Trophoblast cell (in vitro differentiated cells and primary cell): ENCODE measurements at regions not wholly inside any gene's neighbourhood (a gene's known extent, or its start where the extent isn't known, plus 50 kb on each side); places are given as distances from the start of the nearest gene placed in this dataset.
A peak's percentile ranks its signal among the peaks of the same experiment; 100 is the strongest.

ENCODE experiments used
- DNase-seq, 2 donors: peaks; one replicate each; pipeline ENCODE4 v3.0.0-alpha.2; 2016
- H2AFZ ChIP-seq: 2 replicates; pipeline ENCODE4 v1.6.1; 2013; ENCODE audit warnings: low read length, moderate library complexity, mild to moderate bottlenecking; ENCODE audit not compliant: insufficient read depth, poor library complexity
- H2AK5ac ChIP-seq: 2 replicates; pipeline ENCODE4 v1.6.1; 2013; ENCODE audit warnings: mild to moderate bottlenecking, low read length
- H2BK120ac ChIP-seq: 2 replicates; pipeline ENCODE4 v1.6.1; 2013; ENCODE audit warnings: low read length, mild to moderate bottlenecking, moderate library complexity; ENCODE audit not compliant: insufficient read depth, poor library complexity
- H2BK12ac ChIP-seq: 2 replicates; pipeline ENCODE4 v1.6.1; 2013; ENCODE audit warnings: mild to moderate bottlenecking, low read length, moderate library complexity
- H2BK5ac ChIP-seq: 2 replicates; pipeline ENCODE4 v1.6.1; 2013; ENCODE audit warnings: low read length, low read depth, moderate library complexity, mild to moderate bottlenecking; ENCODE audit not compliant: poor library complexity
- H3K14ac ChIP-seq: 2 replicates; pipeline ENCODE4 v1.6.1; 2013; ENCODE audit warnings: mild to moderate bottlenecking, low read length
- H3K18ac ChIP-seq: 2 replicates; pipeline ENCODE4 v1.6.1; 2013; ENCODE audit warnings: mild to moderate bottlenecking, low read length
- H3K23ac ChIP-seq: 2 replicates; pipeline ENCODE4 v1.6.1; 2013; ENCODE audit warnings: low read length
- H3K27ac ChIP-seq: 2 replicates; pipeline ENCODE4 v1.5.1; 2013; ENCODE audit warnings: low read depth, mild to moderate bottlenecking, inconsistent platforms, low read length, moderate library complexity
- H3K27me3 ChIP-seq: 2 replicates; pipeline ENCODE4 v1.6.1; 2013; ENCODE audit warnings: inconsistent platforms, mild to moderate bottlenecking, low read length, moderate library complexity; ENCODE audit not compliant: insufficient read depth
- H3K36me3 ChIP-seq, 2 experiments: 1 replicate in 1 of 2; 2 replicates in 1 of 2; pipeline ENCODE4 v1.6.1; 2013; ENCODE audit warnings: low read length in 2 of 2, mild to moderate bottlenecking in 2 of 2, moderate library complexity in 1 of 2; ENCODE audit not compliant: insufficient read depth in 2 of 2, control insufficient read depth in 1 of 2
- H3K4ac ChIP-seq: 2 replicates; pipeline ENCODE4 v1.6.1; 2013; ENCODE audit warnings: low read depth, mild to moderate bottlenecking, low read length, moderate library complexity
- H3K4me1 ChIP-seq, 2 experiments: 1 replicate in 1 of 2; 2 replicates in 1 of 2; pipeline ENCODE4 v1.6.1; 2013; ENCODE audit warnings: low read length in 2 of 2, mild to moderate bottlenecking in 2 of 2, moderate library complexity in 1 of 2; ENCODE audit not compliant: insufficient read depth in 2 of 2, control insufficient read depth in 1 of 2
- H3K4me2 ChIP-seq: 2 replicates; pipeline ENCODE4 v1.6.1; 2013; ENCODE audit warnings: inconsistent platforms, mild to moderate bottlenecking, low read length, moderate library complexity
- H3K4me3 ChIP-seq: 2 replicates; pipeline ENCODE4 v1.5.1; 2013; ENCODE audit warnings: mild to moderate bottlenecking, low read depth, low read length, inconsistent platforms
- H3K79me1 ChIP-seq: one replicate; pipeline ENCODE4 v1.6.1; 2013; ENCODE audit warnings: low read length
- H3K79me2 ChIP-seq: 2 replicates; pipeline ENCODE4 v1.6.1; 2013; ENCODE audit warnings: low read length, mild to moderate bottlenecking; ENCODE audit not compliant: control insufficient read depth, insufficient read depth, poor library complexity
- H3K9ac ChIP-seq: 2 replicates; pipeline ENCODE4 v1.6.1; 2013; ENCODE audit warnings: mild to moderate bottlenecking, low read length
- H3K9me3 ChIP-seq: 2 replicates; pipeline ENCODE4 v1.6.1; 2013; ENCODE audit warnings: low read depth, mild to moderate bottlenecking, control low read depth, inconsistent platforms, low read length; ENCODE audit not compliant: insufficient read depth
- H4K12ac ChIP-seq: 2 replicates; pipeline ENCODE4 v1.6.1; 2013; ENCODE audit warnings: low read depth, mild to moderate bottlenecking, low read length, moderate library complexity
- H4K8ac ChIP-seq: 2 replicates; pipeline ENCODE4 v1.6.1; 2013; ENCODE audit warnings: low read depth, mild to moderate bottlenecking, low read length, moderate library complexity
- H4K91ac ChIP-seq: one replicate; pipeline ENCODE4 v1.6.1; 2013; ENCODE audit warnings: low read depth, mild to moderate bottlenecking, low read length, moderate library complexity
- WGBS: extraction: QIAGEN DNeasy Blood & Tissue Kit; methylation state at CpG from one replicate; pipeline ENCODE4 v1.1.7; 2013; ENCODE audit warnings: missing lambda C conversion rate; ENCODE audit not compliant: insufficient read length, insufficient coverage; ENCODE audit errors: extremely low coverage; 5-methylcytosine and 5-hydroxymethylcytosine counted together

DNA sequence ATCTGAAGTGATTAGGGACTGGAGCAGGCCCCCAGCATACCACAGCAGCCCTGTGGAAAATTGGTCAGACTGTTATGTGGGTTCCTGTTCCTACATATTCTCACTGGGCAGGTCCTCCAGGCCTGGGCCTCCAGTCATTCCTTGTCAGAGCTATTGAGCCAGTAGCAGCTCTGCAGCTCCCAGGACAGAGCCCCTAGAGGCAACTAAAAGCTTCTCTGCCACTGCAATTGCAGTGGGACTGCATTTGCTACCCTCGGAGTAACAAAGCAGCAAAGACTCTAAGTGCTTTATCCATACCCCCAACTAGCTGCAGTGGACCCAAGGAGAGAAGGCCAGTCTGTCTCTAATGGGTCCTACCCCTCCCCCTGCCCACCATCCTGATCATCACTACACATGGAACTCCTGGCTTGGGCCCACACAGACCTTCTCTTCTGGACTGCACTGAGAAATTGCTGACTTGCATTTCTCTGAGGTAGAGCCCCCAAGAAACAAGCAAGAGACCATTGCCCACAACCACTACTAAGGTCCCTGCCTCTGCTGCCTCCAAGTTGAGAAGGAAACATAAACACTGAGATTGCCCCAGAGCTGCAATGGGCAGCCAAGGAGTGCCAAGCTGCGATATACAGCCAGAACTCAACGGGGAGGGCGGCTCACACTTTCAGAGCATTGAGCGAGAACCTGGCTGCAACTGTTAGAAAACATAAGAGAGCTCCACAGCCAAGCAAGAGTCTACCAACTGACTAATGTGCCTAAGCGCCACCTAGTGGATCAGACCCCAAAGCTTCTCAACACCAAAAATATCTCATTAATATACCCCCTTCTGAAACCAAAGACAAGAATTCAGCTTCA lies 738.7 kb upstream of the NDST4 start:
- H3K79me1 ChIP-seq, result no peaks in the 10 kb centered on the region
- H3K18ac ChIP-seq, result no peak overlapping the region
- no peak overlapping the region for H2AFZ ChIP-seq
- H3K14ac ChIP-seq, result no peak overlapping the region
- H3K4me2 ChIP-seq, result no peak overlapping the region
- H3K27me3 ChIP-seq, result no peaks in the 10 kb centered on the region
- WGBS, result no CpG with 5 or more reads among the region's 6 CpGs
- no peak overlapping the region for H2BK5ac ChIP-seq
- H3K9ac ChIP-seq, result no peak overlapping the region
- H3K4ac ChIP-seq, result no peak overlapping the region
- H2BK12ac ChIP-seq, result no peak overlapping the region
- H3K4me1 ChIP-seq, result no peaks in the 10 kb centered on the region
- no peak overlapping the region for H4K12ac ChIP-seq
- peak; percentile 42 to 80 for DNase-seq
- no peak overlapping the region for H4K91ac ChIP-seq
- no peaks in the 10 kb centered on the region for H3K9me3 ChIP-seq
- H3K79me2 ChIP-seq, result no peaks in the 10 kb centered on the region
- H3K36me3 ChIP-seq, result no peaks in the 10 kb centered on the region
- H4K8ac ChIP-seq, result no peak overlapping the region
- no peak overlapping the region for H3K27ac ChIP-seq
- H2BK120ac ChIP-seq, result no peak overlapping the region
- H3K4me3 ChIP-seq, result no peak overlapping the region
- H3K23ac ChIP-seq, result no peak overlapping the region
- no peak overlapping the region for H2AK5ac ChIP-seq

DNA sequence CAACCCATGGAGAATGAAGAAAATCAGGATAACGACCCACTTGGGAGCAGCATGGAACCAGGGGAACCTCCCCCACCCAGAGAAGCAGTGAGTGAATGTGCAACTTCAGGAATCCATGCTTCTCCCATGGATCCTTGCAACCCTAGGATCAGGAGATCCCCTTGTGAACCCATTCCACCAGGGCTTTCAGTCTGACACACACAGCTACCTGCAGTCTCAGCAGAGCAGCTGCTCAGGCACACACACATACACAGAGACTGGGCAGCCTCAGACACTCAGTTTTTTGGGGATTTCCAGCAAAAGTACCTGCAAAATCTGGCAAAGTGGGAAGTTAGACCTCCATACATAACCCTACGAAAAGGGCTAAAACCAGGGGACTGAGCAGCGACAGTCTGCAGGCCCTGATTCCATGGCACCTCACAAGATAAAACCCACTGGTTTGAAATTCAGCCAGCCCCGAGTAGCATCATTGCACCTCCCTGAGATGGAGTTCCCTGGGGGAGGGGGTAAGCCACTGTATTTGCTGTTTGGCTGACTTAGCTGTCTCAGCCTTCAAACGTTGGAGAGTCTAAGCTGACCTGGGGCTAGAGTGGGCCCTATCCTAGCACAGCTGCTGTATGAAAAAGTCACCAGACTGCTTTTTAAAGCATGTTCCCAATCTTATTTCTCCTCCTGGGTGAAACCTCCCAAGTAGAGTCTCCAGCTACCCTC lies 737.5 kb upstream of the NDST4 start:
- Histone ChIP-seq H3K4me3 (no peak overlapping the region), H3K36me3 (no peaks in the 10 kb centered on the region), H3K9me3 (no peaks in the 10 kb centered on the region), H3K4me2 (no peak overlapping the region), H3K27me3 (no peaks in the 10 kb centered on the region), H2BK5ac (no peak overlapping the region), H4K8ac (no peak overlapping the region), H2AFZ (no peak overlapping the region), H3K4me1 (no peaks in the 10 kb centered on the region), H3K18ac (no peak overlapping the region), H3K27ac (no peak overlapping the region), H4K12ac (no peak overlapping the region), H3K4ac (no peak overlapping the region), H3K79me1 (no peaks in the 10 kb centered on the region), H3K14ac (no peak overlapping the region), H3K79me2 (no peaks in the 10 kb centered on the region), H3K9ac (no peak overlapping the region), H2AK5ac (no peak overlapping the region), H4K91ac (no peak overlapping the region), H2BK120ac (no peak overlapping the region), H2BK12ac (no peak overlapping the region), H3K23ac (no peak overlapping the region)
- no CpG with 5 or more reads among the region's 5 CpGs for WGBS
- DNase-seq, result no peak

DNA sequence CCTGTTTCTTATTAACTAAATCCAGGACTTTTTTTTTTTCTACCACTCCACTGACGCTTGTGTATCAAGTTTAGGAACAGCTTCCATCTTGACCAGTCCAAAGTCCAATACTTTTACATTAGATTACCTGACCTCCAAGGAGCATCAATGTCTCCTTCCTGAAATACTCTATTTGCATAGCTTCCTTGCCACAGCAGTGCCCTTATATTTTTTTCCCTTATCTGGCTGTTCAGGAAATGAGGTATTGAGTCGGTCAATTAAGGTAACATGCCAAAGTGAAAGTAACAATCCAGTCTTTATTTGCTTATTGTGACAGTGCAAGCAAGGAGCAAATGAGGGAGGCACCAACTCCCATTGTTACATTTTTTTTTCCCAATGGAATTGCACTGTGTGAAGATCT lies 730.8 kb upstream of the NDST4 start:
- Histone ChIP-seq H2BK5ac (no peak overlapping the region), H3K4me2 (no peak overlapping the region), H3K14ac (no peak overlapping the region), H2BK12ac (no peak overlapping the region), H3K18ac (no peak overlapping the region), H3K9ac (no peak overlapping the region), H3K23ac (no peak overlapping the region), H2AK5ac (no peak overlapping the region), H3K79me2 (no peaks in the 10 kb centered on the region), H3K36me3 (no peaks in the 10 kb centered on the region), H3K9me3 (no peaks in the 10 kb centered on the region), H3K27me3 (no peaks in the 10 kb centered on the region), H2AFZ (no peak overlapping the region), H3K4me3 (no peak overlapping the region), H2BK120ac (no peak overlapping the region), H4K12ac (no peak overlapping the region), H3K27ac (no peak overlapping the region), H3K4me1 (no peaks in the 10 kb centered on the region), H3K79me1 (no peaks in the 10 kb centered on the region), H4K91ac (no peak overlapping the region), H3K4ac (no peak overlapping the region), H4K8ac (no peak overlapping the region)
- no CpG with 5 or more reads among the region's 2 CpGs for WGBS
- DNase-seq, result no peak

GRCh38 chr4:115841871-115842270 lies 728.5 kb upstream of the NDST4 start:
- H3K36me3 ChIP-seq, result no peaks in the 10 kb centered on the region
- H3K4ac ChIP-seq, result no peak overlapping the region
- no peak overlapping the region for H2BK12ac ChIP-seq
- no peak overlapping the region for H3K4me2 ChIP-seq
- no peak overlapping the region for H4K8ac ChIP-seq
- H3K9ac ChIP-seq, result no peak overlapping the region
- H2AFZ ChIP-seq, result no peak overlapping the region
- H3K18ac ChIP-seq, result no peak overlapping the region
- H2BK5ac ChIP-seq, result no peak overlapping the region
- H3K14ac ChIP-seq, result no peak overlapping the region
- H4K12ac ChIP-seq, result no peak overlapping the region
- H2AK5ac ChIP-seq, result no peak overlapping the region
- DNase-seq, result no peak
- H3K27me3 ChIP-seq, result no peaks in the 10 kb centered on the region
- no peaks in the 10 kb centered on the region for H3K79me1 ChIP-seq
- H3K9me3 ChIP-seq, result no peaks in the 10 kb centered on the region
- no peaks in the 10 kb centered on the region for H3K79me2 ChIP-seq
- no peak overlapping the region for H3K23ac ChIP-seq
- no peak overlapping the region for H4K91ac ChIP-seq
- no peak overlapping the region for H2BK120ac ChIP-seq
- no peak overlapping the region for H3K27ac ChIP-seq
- H3K4me1 ChIP-seq, result no peaks in the 10 kb centered on the region
- no peak overlapping the region for H3K4me3 ChIP-seq
